ENCODE measurements at regions not wholly inside any gene's neighbourhood (a gene's known extent, or its start where the extent isn't known, plus 50 kb on each side); places are given as distances from the start of the nearest gene placed in this dataset.

DNA sequence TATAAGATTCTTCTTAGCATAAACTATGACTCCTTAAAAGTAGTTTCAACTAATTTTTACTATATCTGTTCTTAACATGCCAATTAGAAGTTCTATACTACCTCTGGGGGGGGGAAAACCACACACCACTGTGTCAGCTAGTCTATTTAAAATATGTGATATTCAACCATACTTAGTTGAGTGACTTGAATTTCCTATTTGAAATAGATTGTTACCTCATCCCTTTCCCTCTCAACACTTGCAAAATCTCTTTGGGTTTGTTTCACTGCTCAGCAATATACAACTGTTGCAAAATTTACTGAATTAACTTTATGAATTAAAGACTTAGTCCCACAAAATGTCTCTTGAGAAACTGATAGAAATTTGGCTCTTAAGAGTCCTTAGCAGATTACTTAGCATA lies 151.1 kb upstream of the POU5F2 start:
- no peaks in the 10 kb centered on the region for H3K9me3 ChIP-seq (replicated peaks in 1 of 3)
- H3K27ac ChIP-seq: no peak overlapping the region
- TF ChIP-seq, protein P1, sequence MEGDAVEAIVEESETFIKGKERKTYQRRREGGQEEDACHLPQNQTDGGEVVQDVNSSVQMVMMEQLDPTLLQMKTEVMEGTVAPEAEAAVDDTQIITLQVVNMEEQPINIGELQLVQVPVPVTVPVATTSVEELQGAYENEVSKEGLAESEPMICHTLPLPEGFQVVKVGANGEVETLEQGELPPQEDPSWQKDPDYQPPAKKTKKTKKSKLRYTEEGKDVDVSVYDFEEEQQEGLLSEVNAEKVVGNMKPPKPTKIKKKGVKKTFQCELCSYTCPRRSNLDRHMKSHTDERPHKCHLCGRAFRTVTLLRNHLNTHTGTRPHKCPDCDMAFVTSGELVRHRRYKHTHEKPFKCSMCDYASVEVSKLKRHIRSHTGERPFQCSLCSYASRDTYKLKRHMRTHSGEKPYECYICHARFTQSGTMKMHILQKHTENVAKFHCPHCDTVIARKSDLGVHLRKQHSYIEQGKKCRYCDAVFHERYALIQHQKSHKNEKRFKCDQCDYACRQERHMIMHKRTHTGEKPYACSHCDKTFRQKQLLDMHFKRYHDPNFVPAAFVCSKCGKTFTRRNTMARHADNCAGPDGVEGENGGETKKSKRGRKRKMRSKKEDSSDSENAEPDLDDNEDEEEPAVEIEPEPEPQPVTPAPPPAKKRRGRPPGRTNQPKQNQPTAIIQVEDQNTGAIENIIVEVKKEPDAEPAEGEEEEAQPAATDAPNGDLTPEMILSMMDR (IDR thresholded peaks at IDR 0.05): no peak
- no peak for TF ChIP-seq POLR2A (IDR thresholded peaks at IDR 0.05)
- H3K27me3 ChIP-seq: no peaks in the 10 kb centered on the region
- no peak overlapping the region for H3K4me3 ChIP-seq
- DNase-seq: no peak
- H3K4me1 ChIP-seq (replicated peaks in 1 of 2): peaks cover 0 to 4% of the 10 kb centered on the region in 2 donors
- intact Hi-C loops (cut with DNase I): no loop called here
- H3K36me3 ChIP-seq (replicated peaks in 1 of 2): no peaks in the 10 kb centered on the region

- TF ChIP-seq POLR2A (IDR thresholded peaks at IDR 0.05): no peak
- TF ChIP-seq, protein P1 (IDR thresholded peaks at IDR 0.05): no peak
- 78 to 87% (median 80%) methylated on average over 4 of the region's 4 CpGs for WGBS, 4 donors
- Histone ChIP-seq H3K9me3 (replicated peaks in 1 of 3) (no peaks in the 10 kb centered on the region), H3K27ac (no peak overlapping the region), H3K4me3 (no peak overlapping the region), H3K27me3 (no peaks in the 10 kb centered on the region), H3K4me1 (replicated peaks in 1 of 2) (peaks cover 0 to 8% of the 10 kb centered on the region in 2 donors), H3K36me3 (replicated peaks in 1 of 2) (no peaks in the 10 kb centered on the region)
- intact Hi-C loops (cut with DNase I): no loop called here
- no peak for DNase-seq
These were observed 150.4 kb upstream of the POU5F2 start for GRCh38 chr5:93891491-93892480.

DNA sequence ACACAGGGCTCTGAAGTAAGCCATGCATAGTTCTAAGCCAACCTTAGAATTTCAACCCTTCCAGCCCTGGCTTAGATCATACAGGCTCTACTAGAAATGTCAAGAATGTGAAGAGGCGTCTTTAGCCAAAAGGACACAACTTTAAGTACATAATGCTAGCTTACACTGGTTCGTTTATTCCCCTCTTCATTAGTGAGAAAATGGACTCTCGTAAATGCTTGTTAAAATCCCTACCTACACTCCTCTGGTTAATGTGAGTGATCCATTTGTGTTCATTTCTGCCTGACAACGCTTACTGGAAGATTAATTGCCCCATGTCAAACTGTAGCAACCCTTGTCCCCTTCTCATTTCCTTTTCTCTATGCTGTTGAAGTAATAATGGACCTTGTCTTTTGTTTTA lies 149.3 kb upstream of the POU5F2 start:
- no peak overlapping the region for H3K4me3 ChIP-seq
- no peak for DNase-seq
- intact Hi-C loops (cut with DNase I): no loop called here
- H3K4me1 ChIP-seq (replicated peaks in 1 of 2): peaks cover 0 to 12% of the 10 kb centered on the region in 2 donors
- TF ChIP-seq, protein P1 (IDR thresholded peaks at IDR 0.05): no peak
- TF ChIP-seq POLR2A (IDR thresholded peaks at IDR 0.05): no peak
- no peaks in the 10 kb centered on the region for H3K36me3 ChIP-seq (replicated peaks in 1 of 2)
- no peaks in the 10 kb centered on the region for H3K9me3 ChIP-seq (replicated peaks in 1 of 3)
- no peaks in the 10 kb centered on the region for H3K27me3 ChIP-seq
- WGBS, 4 donors: 70 to 83% (median 77%) methylated on average over 4 of the region's 4 CpGs
- H3K27ac ChIP-seq: no peak overlapping the region

DNA sequence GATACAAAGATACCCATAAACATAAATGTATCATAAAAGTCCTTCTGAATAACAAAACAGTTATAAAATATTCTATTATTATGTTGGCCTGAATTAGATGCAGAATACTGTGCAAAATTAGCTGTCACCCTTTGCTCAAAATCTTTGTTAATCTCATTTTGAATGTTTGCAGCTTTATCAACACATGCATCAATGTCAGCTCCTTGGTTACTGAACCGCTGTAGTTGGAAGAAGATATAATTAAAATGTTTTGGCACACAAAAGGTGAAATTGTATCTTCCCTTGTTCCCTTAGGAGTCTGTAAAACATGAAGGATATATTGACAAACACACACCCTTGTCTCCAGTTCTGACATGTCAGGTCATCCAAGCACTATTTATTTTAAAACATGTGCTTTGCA lies 146.3 kb upstream of the POU5F2 start:
- intact Hi-C loops (cut with DNase I): no loop called here
- TF ChIP-seq POLR2A (IDR thresholded peaks at IDR 0.05): no peak
- TF ChIP-seq, protein P1 (IDR thresholded peaks at IDR 0.05): no peak

More for the DNA sequence above, 146.3 kb upstream of the POU5F2 start:
- peaks cover 0 to 12% of the 10 kb centered on the region in 2 donors for H3K4me1 ChIP-seq (replicated peaks in 1 of 2)
- no peaks in the 10 kb centered on the region for H3K36me3 ChIP-seq (replicated peaks in 1 of 2)
- H3K9me3 ChIP-seq (replicated peaks in 1 of 3): no peaks in the 10 kb centered on the region
- no peak for DNase-seq
- no peak overlapping the region for H3K27ac ChIP-seq
- H3K4me3 ChIP-seq: no peak overlapping the region
- no peaks in the 10 kb centered on the region for H3K27me3 ChIP-seq
- 53 to 76% (median 68%) methylated on average over 1 of the region's 1 CpG for WGBS, 4 donors
